ENCODE measurements at regions not wholly inside any gene's neighbourhood (a gene's known extent, or its start where the extent isn't known, plus 50 kb on each side); places are given as distances from the start of the nearest gene placed in this dataset.

GRCh38 chr9:35546853-35547252, 56.9 kb downstream of the RUSC2 start:
- POLR2A ChIA-PET (ENCODE audit: partially characterized antibody) = interaction anchor here (0.5 to 1.6 kb wide), 2 partner anchors 10 to 856 kb away, joined by 3 to 5 read pairs; no protein-coding TSS in a partner anchor
- Histone ChIP-seq H3K56ac (replicated peaks; ENCODE audit: insufficient read length, low read depth, low read length) (no peak overlapping the region), H3K14ac (ENCODE audit: insufficient read length) (no peak overlapping the region), H2BK20ac (ENCODE audit: low read length) (no peak overlapping the region), H3K79me1 (ENCODE audit: low read depth, low read length) (no peaks in the 10 kb centered on the region), H3K9me3 (ENCODE audit: insufficient read depth in 2 of 2, low read depth in 1 of 2, low read length in 1 of 2) (no peaks in the 10 kb centered on the region), H3K79me2 (ENCODE audit: control insufficient read depth in 1 of 2, insufficient read depth in 2 of 2, low read length in 2 of 2) (no peaks in the 10 kb centered on the region), H2AK5ac (ENCODE audit: low read depth, low read length) (no peak overlapping the region), H2BK15ac (ENCODE audit: low read length) (no peak overlapping the region), H3K4me1 (replicated peaks in 1 of 4; ENCODE audit: control insufficient read depth in 3 of 4, insufficient read depth in 4 of 4, low read length in 3 of 4) (no peaks in the 10 kb centered on the region), H3K4me2 (ENCODE audit: insufficient read depth in 1 of 2, low read depth in 2 of 2, low read length in 2 of 2) (no peak overlapping the region), H3K9ac (replicated peaks in 1 of 4; ENCODE audit: extremely low read depth in 1 of 4, low read depth in 3 of 4, low read length in 3 of 4) (no peak overlapping the region), H2AFZ (ENCODE audit: low read length) (no peak overlapping the region), H4K91ac (replicated peaks; ENCODE audit: insufficient read length, low read length) (no peak overlapping the region), H3K23me2 (ENCODE audit: low read depth, low read length) (no peaks in the 10 kb centered on the region), H3K18ac (ENCODE audit: extremely low read depth, low read length) (no peak overlapping the region), H3K23ac (ENCODE audit: insufficient read length) (no peak overlapping the region), H3K4ac (replicated peaks; ENCODE audit: insufficient read length, low read depth, low read length) (no peak overlapping the region), H2BK120ac (replicated peaks; ENCODE audit: low read depth, low read length) (no peak overlapping the region), H3K27me3 (replicated peaks in 1 of 4; ENCODE audit: control insufficient read depth in 3 of 4, extremely low read depth in 1 of 4, insufficient read depth in 3 of 4, low read length in 3 of 4) (no peaks in the 10 kb centered on the region), H4K8ac (ENCODE audit: extremely low read depth, insufficient read depth, low read length) (no peak overlapping the region), H3K27ac (ENCODE audit: low read depth, low read length) (no peak overlapping the region; the same call in 1 of the 2 replicates), H4K5ac (ENCODE audit: insufficient read length, low read depth, low read length) (no peak overlapping the region), H3K4me3 (ENCODE audit: extremely low read depth in 1 of 4, insufficient read depth in 2 of 4, low read depth in 3 of 4, low read length in 4 of 4) (no peak overlapping the region), H3K36me3 (ENCODE audit: control insufficient read depth in 2 of 4, insufficient read depth in 4 of 4, low read length in 3 of 4) (no peaks in the 10 kb centered on the region), H4K20me1 (replicated peaks in 1 of 2; ENCODE audit: control insufficient read depth in 1 of 2, insufficient read depth in 2 of 2, low read length in 2 of 2) (peaks cover 0 to 4% of the 10 kb centered on the region in 2 experiments), H2BK12ac (ENCODE audit: low read depth, low read length) (no peak overlapping the region), H2BK5ac (ENCODE audit: low read depth, low read length) (no peak overlapping the region; the same call in 1 of the 2 replicates)
- CTCF ChIA-PET (ENCODE audit: partially characterized antibody) = interaction anchor here (1.0 to 18.3 kb wide), 8 partner anchors 8 to 150 kb away, joined by 3 to 181 read pairs (median 5); no protein-coding TSS in a partner anchor
- no peak for FAIRE-seq
- DNase-seq (ENCODE audit: low read depth in 1 of 2, low spot score in 2 of 2) = no peak
- TF ChIP-seq JUND (IDR thresholded peaks at IDR 0.05; ENCODE audit: low read length) (no peak), MAX (IDR thresholded peaks at IDR 0.05) (no peak), JUN (IDR thresholded peaks at IDR 0.05; ENCODE audit: low read depth, low read length) (no peak)
- WGBS, 2 experiments (ENCODE audit: extremely low coverage in 1 of 2, insufficient coverage in 1 of 2, insufficient read length in 1 of 2, insufficient replicate concordance in 2 of 2, low coverage in 1 of 2, low lambda C conversion rate in 2 of 2, missing lambda C conversion rate in 1 of 2) = 87% methylated on average over 6 of the region's 6 CpGs; no CpG with 5 or more reads in 1 of the 2 experiments

Data from H1 (cell line).